DND-41 (cell line): ENCODE measurements at regions not wholly inside any gene's neighbourhood (a gene's known extent, or its start where the extent isn't known, plus 50 kb on each side); places are given as distances from the start of the nearest gene placed in this dataset.

ENCODE experiments used
- CTCF ChIP-seq: IDR thresholded peaks from 2 replicates; pipeline ENCODE4 v1.5.1; 2012; ENCODE audit warnings: borderline replicate concordance, low read length, moderate library complexity, mild to moderate bottlenecking; ENCODE audit not compliant: poor library complexity, severe bottlenecking; ENCODE audit errors: extremely low read depth
- EZH2 ChIP-seq: IDR thresholded peaks from 3 replicates; pipeline ENCODE4 v1.6.1; 2012; ENCODE audit warnings: borderline replicate concordance, low read depth, mild to moderate bottlenecking, moderate library complexity, low read length, inconsistent platforms; ENCODE audit not compliant: severe bottlenecking

DNA sequence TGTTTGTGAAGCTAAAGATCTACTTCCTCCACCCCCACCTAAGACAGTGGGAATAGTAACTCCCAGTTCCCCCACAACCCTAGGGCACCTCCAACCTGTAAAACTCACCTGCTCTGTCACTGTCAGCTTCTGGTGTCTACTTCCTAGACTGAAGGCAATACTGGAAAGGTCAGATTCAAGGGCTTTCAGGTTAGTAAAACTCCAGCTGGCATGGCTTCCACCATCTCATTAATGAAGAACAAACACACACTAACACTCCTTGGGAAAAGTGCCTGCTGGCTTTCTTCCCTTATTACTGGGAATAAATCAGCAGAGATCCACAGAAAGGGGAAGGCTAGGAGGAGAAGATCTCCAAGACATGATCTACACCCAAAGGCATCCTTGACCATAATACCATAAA is 109.9 kb downstream of the TMEM174 start:
- TF ChIP-seq CTCF (no peak), EZH2 (no peak)
